Adipocyte (in vitro differentiated cells): ENCODE measurements at regions not wholly inside any gene's neighbourhood (a gene's known extent, or its start where the extent isn't known, plus 50 kb on each side); places are given as distances from the start of the nearest gene placed in this dataset.
"Not testable (repeated sequence)": the region's sequence is repeated elsewhere in the genome, so short reads cannot be mapped to it uniquely, and the experiment has no call there.

Experiments used
- DNase-seq: peaks from one replicate; pipeline ENCODE4 v3.0.0-alpha.2; 2015; ENCODE audit warnings: low read depth
- H3K27me3 ChIP-seq: replicated peaks from 2 replicates; pipeline ENCODE4 v1.7.0; 2013; ENCODE audit warnings: mild to moderate bottlenecking, low read length, moderate library complexity; ENCODE audit not compliant: control insufficient read depth, insufficient read depth
- H3K36me3 ChIP-seq: 2 replicates; pipeline ENCODE4 v1.7.0; 2013; ENCODE audit warnings: low read length, mild to moderate bottlenecking, moderate library complexity; ENCODE audit not compliant: control insufficient read depth, insufficient read depth, severe bottlenecking
- H3K4me1 ChIP-seq: 2 replicates; pipeline ENCODE4 v1.7.0; 2013; ENCODE audit warnings: mild to moderate bottlenecking, low read length, moderate library complexity; ENCODE audit not compliant: control insufficient read depth, insufficient read depth
- H3K4me3 ChIP-seq: 2 replicates; pipeline ENCODE4 v1.7.0; 2013; ENCODE audit warnings: mild to moderate bottlenecking, low read length, moderate library complexity
- H3K9ac ChIP-seq: 2 replicates; pipeline ENCODE4 v1.7.0; 2013; ENCODE audit warnings: mild to moderate bottlenecking, low read length, moderate library complexity
- H3K9me3 ChIP-seq: 2 replicates; pipeline ENCODE4 v1.7.0; 2013; ENCODE audit warnings: mild to moderate bottlenecking, low read length, moderate library complexity; ENCODE audit not compliant: control insufficient read depth

DNA sequence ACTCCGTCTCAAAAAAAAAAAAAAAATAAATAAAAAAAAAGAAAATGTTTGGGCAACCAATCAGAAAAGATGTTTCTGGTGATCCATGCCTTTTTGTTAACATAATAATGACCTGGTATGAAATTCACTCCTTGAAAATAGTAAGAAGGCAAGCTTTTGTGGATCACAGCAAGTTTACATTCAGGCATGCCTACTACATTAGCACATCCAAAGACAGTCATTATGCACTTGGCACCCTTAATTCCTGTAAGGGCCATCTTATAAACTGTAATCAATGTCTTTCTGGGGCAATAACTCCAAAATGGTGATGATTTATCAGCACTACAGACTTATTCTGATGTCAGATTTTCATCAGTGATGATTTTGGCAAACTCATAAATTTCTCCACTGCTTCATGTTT is 1871.6 kb upstream of the AGA start:
- no peaks in the 10 kb centered on the region for H3K36me3 ChIP-seq
- H3K4me3 ChIP-seq = no peak overlapping the region
- DNase-seq = no peak
- no peak overlapping the region for H3K9ac ChIP-seq
- H3K4me1 ChIP-seq = no peaks in the 10 kb centered on the region
- no peaks in the 10 kb centered on the region for H3K27me3 ChIP-seq
- peaks cover 5% of the 10 kb centered on the region for H3K9me3 ChIP-seq

DNA sequence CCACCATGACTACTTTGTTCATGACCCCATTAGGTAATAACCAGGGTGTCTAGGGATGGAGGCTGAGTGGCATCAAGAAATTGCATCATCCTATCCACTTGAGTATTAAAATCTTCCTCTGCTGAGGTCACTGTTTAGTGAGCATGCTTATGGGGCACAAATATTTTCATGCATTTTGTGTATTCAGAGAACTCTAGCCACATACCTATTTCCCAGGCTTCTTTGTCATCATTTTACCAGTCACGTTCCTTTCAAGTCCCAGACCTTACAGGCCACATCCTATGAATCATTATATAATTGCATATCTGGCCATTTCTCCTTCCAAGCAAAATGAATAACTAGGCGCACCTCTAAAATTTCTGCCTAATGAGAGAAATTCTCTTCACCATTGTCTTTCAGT is 1882.9 kb upstream of the AGA start:
- Histone ChIP-seq H3K9me3 (no peaks in the 10 kb centered on the region), H3K4me1 (no peaks in the 10 kb centered on the region), H3K9ac (no peak overlapping the region), H3K36me3 (no peaks in the 10 kb centered on the region), H3K27me3 (no peaks in the 10 kb centered on the region), H3K4me3 (no peak overlapping the region)
- no peak for DNase-seq

DNA sequence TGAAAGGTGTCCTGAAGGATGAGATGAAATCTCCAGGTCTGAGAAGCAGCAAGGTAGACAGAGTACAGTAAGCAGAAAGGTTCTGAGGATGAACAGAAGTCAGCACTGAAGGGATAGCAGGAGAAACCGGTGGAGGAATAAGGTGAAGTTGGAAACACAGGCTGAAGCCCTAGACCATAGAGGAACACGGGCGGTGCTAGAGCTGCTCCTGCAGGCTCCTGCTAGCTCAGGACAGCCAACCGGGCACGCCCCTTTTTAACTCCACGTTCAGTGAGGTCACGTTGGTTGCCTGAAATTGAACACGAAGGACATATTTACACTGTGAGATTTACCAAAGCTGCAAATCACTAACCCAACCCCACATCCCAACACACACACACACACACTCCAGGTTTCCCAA is 1886.4 kb upstream of the AGA start:
- no peaks in the 10 kb centered on the region for H3K27me3 ChIP-seq
- DNase-seq = no peak

DNA sequence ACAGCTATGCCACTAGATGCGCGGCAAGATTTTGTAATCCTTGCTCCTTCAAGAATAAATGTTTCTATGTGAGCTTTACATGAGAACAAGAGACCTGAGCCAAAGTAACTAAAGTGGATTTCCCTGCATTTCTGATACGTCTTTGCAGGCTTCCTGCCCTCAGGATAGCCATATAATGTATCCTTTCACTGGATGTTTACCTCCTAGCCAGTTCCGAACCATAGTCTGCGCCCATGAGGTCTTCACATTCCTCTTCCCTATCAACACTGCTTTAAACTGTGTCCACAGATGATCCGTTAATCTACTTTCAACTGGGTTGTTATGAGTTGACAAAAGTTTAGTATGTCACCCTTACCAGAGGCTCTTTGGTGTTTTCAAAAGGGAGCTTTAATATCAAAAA is 1889.1 kb upstream of the AGA start:
- no peak overlapping the region for H3K9ac ChIP-seq
- no peaks in the 10 kb centered on the region for H3K4me1 ChIP-seq
- no peak for DNase-seq
- no peaks in the 10 kb centered on the region for H3K27me3 ChIP-seq
- no peaks in the 10 kb centered on the region for H3K36me3 ChIP-seq
- no peak overlapping the region for H3K4me3 ChIP-seq
- H3K9me3 ChIP-seq = no peaks in the 10 kb centered on the region

More for the DNA sequence above, 1886.4 kb upstream of the AGA start:
- no peak overlapping the region for H3K9ac ChIP-seq
- no peak overlapping the region for H3K4me3 ChIP-seq
- H3K4me1 ChIP-seq = no peaks in the 10 kb centered on the region
- no peaks in the 10 kb centered on the region for H3K36me3 ChIP-seq
- no peaks in the 10 kb centered on the region for H3K9me3 ChIP-seq

DNA sequence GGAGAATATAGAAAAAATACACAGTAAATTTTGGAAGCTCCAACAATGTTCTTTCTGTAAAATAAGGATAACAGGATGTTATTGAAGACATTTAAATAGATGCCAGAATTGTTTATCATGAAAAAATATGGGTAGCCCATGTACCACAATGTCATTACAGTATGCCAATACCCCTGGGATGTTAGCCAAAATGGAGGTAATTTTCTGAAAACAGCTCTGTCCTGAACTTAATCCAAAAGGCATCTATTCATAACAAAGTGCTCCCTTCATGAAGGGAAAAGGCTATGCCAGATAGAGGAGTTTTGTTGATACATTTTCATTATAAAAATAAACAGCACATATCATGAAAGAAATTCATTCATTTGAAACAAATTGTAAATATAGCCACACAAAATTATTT is 1902.6 kb upstream of the AGA start:
- no peak overlapping the region for H3K4me3 ChIP-seq
- DNase-seq = no peak
- no peaks in the 10 kb centered on the region for H3K36me3 ChIP-seq
- H3K9me3 ChIP-seq = no peaks in the 10 kb centered on the region
- H3K27me3 ChIP-seq = no peaks in the 10 kb centered on the region
- H3K9ac ChIP-seq = no peak overlapping the region
- no peaks in the 10 kb centered on the region for H3K4me1 ChIP-seq

DNA sequence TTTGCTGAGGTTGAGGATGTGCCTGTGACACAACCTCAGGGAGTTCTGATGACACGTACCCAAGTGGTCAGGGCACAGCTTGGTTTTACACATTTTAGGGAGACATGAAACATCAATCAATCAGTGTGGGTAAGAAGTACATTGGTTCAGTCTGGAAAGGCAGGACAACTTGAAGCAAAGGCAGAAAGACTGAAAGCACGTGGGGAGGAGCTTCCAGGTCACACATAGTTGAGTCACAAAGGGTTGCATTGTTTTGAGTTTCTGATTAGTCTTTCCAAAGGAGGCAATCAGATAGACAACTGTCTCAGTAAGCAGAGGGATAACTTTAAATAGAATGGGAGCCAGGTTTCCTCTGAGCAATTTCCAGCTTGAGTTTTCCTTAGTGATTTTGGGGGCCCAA is 1910.0 kb upstream of the AGA start:
- Histone ChIP-seq H3K9me3 (peaks cover 2% of the 10 kb centered on the region), H3K27me3 (no peaks in the 10 kb centered on the region), H3K4me3 (no peak overlapping the region), H3K4me1 (no peaks in the 10 kb centered on the region), H3K36me3 (no peaks in the 10 kb centered on the region), H3K9ac (no peak overlapping the region)
- no peak for DNase-seq

DNA sequence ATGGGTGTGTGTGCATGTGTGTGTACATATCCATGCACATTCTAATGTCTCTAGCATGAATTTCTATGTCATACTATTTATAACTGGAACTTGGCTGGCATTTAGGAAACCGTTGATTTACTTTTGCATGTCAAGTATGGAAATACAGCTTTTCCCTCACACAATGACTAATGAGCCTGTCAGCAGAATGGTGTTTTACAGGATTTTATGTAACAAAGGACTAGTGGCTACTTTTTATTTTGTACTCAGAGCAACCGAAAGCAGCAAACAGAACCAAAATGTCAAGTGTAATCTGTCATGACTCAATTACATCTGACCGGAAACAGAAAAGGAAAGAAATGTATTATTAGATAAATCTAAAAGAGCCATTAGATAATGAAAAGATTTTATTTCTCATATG is 1911.5 kb upstream of the AGA start:
- no peak overlapping the region for H3K4me3 ChIP-seq
- H3K36me3 ChIP-seq = no peaks in the 10 kb centered on the region
- peaks cover 2% of the 10 kb centered on the region for H3K9me3 ChIP-seq
- H3K4me1 ChIP-seq = no peaks in the 10 kb centered on the region
- H3K27me3 ChIP-seq = no peaks in the 10 kb centered on the region
- no peak overlapping the region for H3K9ac ChIP-seq
- DNase-seq = no peak

DNA sequence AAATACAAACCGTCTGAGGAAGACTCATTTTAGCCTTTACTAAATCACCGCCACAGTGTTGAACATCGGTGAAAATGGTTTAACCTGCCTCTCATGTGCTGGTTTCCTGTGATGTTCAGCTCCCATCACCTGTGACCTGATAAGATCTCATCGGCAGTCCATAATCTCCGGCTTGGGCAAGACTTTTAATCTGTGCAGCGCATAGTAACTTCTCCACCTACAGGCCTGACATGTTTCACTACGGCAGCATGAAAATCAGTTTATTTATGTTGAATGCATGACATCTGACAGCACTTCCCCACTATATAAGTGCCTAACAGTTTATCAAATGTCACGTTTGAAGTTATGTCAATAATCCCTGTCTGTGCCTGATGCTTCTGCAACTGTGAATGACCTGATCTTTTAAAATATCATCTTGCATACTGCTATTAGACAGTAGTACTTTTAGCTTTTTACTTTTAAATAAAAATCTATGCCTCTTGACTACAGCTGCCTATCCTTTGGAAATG is 1919.8 kb upstream of the AGA start:
- Histone ChIP-seq H3K9me3 (peaks cover 4% of the 10 kb centered on the region), H3K9ac (no peak overlapping the region), H3K27me3 (no peaks in the 10 kb centered on the region), H3K36me3 (no peaks in the 10 kb centered on the region), H3K4me1 (no peaks in the 10 kb centered on the region), H3K4me3 (no peak overlapping the region)
- DNase-seq = no peak

DNA sequence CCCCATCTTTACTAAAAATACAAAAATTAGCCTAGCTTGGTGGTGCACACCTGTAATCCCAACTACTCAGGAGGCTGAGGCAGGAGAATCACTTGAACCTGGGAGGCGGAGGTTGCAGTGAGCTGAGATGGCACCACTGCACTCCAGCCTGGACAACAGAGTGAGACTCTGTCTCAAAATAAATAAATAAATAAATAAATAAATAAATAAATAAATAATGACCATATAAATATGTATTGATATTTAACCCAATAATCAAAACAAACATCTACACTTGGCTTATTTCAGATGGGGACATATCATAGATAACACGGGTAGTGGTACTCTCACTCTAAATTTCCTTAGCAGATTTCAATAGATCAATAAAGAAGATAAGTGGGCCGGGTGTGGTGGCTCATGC is 1923.7 kb upstream of the AGA start:
- H3K36me3 ChIP-seq, H3K9me3 ChIP-seq, H3K9ac ChIP-seq, DNase-seq, H3K4me1 ChIP-seq, H3K27me3 ChIP-seq, H3K4me3 ChIP-seq: not testable (repeated sequence)

DNA sequence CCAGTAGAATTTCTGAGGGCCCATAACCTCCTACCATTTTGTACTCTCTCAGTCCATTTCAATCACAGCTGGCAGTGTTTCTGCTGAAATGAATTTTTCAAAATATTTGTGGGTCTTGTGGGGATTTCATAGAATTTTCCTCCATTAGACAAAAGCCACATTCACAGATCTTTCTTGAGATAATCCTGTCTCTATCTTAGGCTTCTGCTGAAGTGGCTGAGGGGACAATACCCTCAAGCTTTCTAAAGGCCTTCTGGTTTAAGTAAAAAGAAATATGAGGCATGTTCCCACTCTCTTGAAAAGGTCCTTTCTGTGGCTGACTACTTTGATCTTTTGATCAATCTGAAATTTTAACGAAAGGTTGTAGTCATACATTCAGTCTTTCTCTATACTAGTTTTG is 1930.0 kb upstream of the AGA start:
- DNase-seq = peak; percentile 10
- no peaks in the 10 kb centered on the region for H3K36me3 ChIP-seq
- H3K4me3 ChIP-seq = no peak overlapping the region
- H3K9ac ChIP-seq = no peak overlapping the region
- H3K4me1 ChIP-seq = no peaks in the 10 kb centered on the region
- no peaks in the 10 kb centered on the region for H3K27me3 ChIP-seq
- no peaks in the 10 kb centered on the region for H3K9me3 ChIP-seq

DNA sequence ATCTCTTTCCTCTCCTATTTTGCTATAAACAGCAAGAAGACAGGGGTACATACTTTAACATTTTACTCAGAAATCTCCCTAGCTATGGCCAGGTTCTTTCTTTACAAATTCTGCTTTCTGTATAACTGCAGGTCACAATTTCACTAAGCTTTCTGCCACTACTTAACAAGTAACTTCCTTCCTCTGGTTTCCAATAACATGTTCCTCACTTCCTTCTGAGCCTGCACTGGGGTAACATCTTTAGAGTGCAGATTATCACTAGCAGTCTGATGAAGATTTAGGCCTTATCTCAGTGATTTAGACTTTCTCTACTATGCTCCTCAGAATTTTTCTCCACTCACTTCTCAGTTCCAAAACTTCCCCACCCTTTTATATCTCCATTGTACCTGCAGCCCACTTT is 1930.5 kb upstream of the AGA start:
- no peaks in the 10 kb centered on the region for H3K4me1 ChIP-seq
- H3K27me3 ChIP-seq = no peaks in the 10 kb centered on the region
- no peaks in the 10 kb centered on the region for H3K9me3 ChIP-seq
- no peak overlapping the region for H3K9ac ChIP-seq
- H3K4me3 ChIP-seq = no peak overlapping the region
- DNase-seq = no peak
- H3K36me3 ChIP-seq = no peaks in the 10 kb centered on the region

DNA sequence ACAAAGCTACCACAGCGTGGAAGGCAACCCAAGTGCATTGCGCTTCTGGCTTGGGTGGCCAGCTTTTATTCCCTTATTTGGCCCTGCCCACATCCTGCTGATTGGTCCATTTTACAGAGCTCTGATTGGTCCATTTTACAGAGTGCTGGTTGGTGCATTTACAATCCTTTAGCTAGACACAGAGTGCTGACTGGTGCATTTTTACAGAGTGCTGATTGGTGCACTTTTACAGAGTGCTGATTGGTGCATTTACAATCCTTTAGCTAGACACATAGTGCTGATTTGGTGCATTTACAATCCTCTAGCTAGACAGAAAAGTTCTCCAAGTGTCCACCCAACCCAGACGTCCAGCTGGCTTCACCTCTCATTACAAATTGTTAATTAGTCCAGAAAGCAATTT is 1936.6 kb upstream of the AGA start:
- not testable (repeated sequence) for H3K9me3 ChIP-seq, H3K27me3 ChIP-seq, H3K4me1 ChIP-seq, DNase-seq, H3K9ac ChIP-seq, H3K4me3 ChIP-seq, H3K36me3 ChIP-seq
